Stimulated activated CD8-positive, alpha-beta memory T cell treated with anti-CD3 and anti-CD28 coated beads, Interleukin-7, amount 100 ng/mL, for 48 hours (primary cell): ENCODE measurements at regions not wholly inside any gene's neighbourhood (a gene's known extent, or its start where the extent isn't known, plus 50 kb on each side); places are given as distances from the start of the nearest gene placed in this dataset.
"Not testable (repeated sequence)": the region's sequence is repeated elsewhere in the genome, so short reads cannot be mapped to it uniquely, and the experiment has no call there.

Source experiments
- DNase-seq, 2 donors: peaks; one replicate each; pipeline ENCODE4 v3.0.0-alpha.2; 2020; ENCODE audit warnings: low read depth in 1 of 2; ENCODE audit errors: extremely low read depth in 1 of 2

DNA sequence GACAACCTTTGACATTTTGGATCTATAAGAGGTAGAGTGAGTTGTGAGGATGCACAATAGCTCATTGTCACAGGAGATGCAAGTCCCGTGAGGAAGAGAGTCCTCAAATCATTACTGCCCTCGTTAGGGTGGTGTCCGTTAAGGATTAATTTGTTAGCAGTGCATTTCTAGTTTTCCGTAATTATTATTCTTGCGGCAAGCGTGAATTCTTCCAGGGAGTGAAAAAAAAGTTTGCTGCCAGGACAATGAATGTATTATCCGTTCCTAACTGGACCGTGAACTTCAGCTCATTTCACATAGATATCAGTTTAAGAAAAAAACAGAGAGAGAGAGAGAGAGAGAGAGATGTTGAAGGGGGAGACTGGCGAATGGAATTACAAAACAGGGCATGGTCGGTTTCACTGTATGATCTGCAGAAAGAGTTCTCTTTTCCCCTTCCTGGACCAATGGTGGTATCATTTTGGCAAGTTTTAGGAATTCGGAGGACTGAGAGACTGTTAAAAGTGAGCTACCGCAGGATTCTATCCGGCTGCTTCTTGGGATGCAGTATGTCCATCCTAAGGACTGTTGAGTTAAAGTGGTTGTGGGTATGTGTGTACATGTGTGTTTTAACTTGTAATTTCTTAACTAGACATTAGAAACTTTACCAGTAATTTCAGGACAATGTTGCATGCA lies 216.0 kb upstream of the NFIA start:
- no peak for DNase-seq

DNA sequence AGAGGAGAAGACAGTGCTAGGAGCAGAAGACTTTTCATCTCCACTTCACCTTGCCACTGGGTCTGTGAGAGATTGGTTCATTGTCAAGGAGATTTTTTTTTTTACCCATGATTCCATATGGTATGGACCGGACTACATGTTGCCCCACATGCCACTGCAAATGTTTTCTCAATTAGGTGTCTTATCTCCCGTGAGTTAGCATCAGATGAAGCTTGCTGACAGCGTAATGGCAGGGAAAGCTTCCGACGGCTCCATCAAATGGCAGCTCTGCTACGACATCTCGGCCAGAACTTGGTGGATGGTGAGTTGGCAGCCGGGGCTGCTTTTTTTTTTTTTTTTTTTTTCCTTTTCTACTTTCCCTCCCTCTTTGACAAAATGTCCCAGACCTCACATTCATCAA lies 217.2 kb upstream of the NFIA start:
- DNase-seq = no peak

DNA sequence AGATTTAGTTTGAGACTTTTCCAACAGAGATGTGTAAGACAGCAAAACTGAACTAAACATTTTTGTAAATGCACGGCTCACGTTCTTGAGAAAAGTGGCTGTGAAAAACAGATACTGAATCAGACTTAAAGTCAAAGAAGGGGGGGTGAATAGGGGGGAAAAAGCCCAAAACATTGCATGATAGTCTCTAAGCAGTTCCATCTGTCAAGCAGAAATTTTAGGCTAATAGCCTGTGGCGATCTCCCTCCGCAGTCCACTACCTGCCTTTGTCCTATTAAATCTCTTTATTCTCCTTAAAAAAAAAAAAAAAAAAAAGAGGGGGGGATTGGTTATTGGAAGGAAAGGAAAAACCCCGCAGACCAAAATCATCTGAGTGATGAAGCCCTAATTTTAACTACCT lies 217.6 kb upstream of the NFIA start:
- no peak for DNase-seq

DNA sequence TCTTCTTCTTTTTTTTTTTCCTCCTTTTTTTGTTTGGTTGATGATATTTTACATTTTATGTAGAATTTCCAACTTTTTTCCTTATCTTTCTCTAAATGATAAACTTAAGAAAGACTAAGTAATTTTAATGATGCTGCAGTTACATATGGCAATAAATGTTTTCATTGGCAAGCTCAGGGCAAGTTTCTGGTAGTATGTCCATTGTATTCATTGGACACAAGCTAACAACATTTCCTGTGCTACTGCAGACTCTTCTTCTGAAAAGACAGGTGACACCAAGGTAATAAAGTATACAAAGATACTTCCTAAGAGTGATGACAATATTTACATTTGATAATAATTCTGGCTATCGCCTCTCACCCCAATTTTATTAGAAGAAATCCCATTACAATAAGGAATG lies 219.2 kb upstream of the NFIA start:
- DNase-seq = no peak

DNA sequence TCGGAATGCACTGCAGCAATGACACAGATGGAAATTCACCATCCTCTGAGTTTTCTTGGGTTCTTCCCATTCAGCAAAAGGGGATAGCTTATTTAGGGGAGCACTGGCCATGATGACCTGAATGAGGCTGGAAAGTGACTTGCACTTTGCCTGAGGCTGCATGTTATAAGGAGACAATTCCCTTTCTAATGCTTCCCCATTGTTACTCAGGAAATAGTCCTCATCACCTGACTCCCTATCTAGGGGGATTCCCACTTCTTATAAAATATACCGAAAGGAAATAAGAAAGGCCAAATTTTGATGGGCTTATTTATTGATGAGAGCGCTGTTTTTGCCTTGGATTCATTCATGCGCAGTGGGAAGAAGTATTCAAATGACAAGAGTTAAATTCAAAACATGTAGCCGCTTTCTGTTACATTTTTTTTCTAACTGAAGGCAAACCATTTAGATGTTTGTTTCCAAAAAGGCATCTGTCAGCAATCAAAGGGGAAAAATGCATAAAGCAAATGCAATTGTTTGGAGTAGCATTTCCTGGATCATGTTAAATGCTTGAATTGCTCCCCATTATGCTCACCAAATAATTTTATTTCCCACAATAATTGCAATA lies 220.3 kb upstream of the NFIA start:
- DNase-seq = no peak

DNA sequence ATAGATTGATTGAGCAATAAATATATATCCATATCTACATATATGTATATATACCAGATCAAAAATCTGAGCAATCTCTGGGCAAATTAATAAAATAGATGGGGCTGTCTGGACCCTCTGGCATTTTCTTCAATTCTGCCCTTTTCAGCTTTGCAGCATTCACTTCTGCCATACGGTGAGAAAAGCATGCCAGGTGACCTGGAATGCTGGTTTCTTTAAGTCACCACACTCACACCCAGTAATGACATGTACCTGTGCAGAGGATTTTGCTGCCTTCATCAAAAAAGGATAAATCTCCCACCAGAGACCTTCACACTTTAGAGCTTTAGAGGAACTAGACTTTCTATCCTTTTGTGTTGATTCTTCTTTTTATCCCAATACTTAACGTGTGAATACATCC lies 223.2 kb upstream of the NFIA start:
- DNase-seq = no peak

DNA sequence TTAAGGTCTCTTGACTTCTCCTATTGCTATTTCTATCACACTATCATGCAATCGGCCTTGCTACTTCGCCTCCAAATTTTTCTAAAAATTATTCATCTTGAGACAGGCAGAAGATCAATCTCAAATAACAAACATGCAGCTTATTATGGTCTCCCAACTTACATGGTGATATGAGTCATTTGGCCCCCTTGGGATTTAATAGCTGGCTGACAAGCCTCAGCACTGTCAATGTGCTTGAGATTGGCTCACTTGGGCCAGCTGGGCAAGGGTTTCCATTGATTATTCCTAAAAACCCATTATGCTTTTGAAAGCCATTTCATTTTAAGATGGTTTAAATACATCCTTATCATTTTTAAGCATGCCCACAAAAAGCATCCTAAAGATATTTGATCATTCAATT lies 224.5 kb upstream of the NFIA start:
- no peak for DNase-seq

DNA sequence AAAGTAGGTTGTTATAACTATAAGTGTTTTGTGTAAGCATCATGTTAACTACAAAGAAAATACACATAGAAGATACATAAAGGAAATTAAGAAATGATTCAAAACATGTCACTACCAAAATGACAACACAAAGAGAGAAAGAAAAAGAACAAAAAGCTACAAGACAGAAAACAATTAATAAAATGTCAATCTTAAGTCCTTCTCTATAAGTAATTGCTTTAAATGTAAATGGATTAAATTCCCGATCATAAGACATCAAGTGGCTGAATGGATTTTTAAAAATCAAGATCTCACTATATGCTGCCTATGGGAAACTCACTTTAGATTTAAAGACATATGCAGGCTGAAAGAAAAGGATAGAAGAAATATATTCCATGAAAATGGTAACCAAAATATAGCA lies 232.3 kb upstream of the NFIA start:
- no peak for DNase-seq

DNA sequence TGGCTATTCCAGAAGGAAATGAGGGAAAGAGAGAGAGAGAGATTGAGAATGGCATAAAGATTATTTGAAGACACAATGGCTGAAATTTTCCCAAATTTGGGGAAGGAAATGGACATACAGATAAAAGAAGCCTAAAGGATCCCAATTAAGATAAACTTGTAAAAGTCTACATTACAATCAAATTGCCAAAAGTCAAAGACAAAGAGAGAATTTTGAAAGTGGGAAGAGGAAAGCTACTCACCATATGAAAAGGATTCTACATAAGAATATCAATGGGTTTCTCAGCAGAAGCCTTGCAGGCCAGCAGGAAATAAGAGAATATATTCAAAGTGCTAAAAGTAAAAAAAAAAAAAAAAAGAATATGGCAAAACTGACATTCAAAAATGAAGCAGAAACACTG lies 233.0 kb upstream of the NFIA start:
- no peak for DNase-seq

DNA sequence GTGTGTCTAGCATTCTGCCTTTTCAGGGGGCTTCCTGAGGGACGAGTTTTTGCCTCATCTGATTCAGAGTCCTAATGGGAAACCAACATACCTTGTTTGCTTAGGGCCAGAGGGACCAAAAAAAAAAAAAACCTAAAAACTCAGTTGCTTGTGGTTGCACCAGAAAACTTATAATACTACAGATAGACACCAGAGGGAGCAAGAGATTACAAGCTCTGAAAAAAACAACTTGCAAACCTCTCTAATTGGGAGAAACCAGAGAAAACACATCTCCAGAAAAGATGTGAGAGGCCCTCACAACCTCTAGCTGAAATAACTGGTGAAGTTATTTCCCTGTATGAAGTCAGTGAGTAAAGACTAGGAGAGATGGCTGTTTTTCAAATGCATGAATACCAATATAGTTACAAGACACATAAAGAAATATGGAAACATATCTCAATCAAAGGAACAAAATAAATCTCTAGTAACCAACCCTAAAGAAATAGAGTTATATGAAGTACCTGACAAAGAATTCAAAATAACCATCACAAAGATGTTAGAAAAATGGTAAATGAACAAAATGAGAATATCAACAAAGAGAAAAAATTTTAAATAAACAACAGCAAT lies 233.7 kb upstream of the NFIA start:
- DNase-seq = no peak

DNA sequence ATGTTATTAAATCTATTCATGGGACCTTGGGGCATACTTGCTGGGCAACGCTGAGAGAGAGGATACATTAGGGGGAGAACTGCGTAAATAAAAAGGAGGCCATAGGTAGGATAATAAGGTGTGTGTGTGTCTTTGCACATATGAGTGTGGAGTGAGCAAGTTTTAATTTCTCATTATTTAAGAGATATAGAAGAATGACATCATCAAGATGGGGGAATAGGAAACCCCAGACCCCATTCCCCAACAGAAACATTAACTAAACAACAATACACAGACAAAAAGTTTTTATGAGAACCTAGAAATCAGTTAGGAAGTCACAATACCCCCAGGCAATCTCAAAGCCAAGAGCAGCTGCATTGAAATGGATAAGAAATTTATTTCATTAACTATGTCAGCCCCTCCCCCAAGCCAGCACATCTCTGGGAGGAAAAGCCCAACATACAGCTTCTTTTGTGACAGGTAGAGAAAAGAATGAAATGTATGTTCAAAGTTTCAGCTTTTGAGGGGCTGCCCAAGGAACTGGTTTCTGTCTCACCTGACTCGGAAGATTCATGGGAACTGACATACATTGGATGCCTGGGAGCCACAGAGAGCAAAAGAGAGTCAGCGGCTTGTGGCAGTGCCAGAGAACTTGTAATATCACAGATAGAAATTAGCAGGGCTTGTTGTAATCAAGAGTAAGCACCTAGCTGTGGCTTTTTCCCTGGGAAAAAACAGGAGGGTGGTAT lies 234.3 kb upstream of the NFIA start:
- DNase-seq = no peak

DNA sequence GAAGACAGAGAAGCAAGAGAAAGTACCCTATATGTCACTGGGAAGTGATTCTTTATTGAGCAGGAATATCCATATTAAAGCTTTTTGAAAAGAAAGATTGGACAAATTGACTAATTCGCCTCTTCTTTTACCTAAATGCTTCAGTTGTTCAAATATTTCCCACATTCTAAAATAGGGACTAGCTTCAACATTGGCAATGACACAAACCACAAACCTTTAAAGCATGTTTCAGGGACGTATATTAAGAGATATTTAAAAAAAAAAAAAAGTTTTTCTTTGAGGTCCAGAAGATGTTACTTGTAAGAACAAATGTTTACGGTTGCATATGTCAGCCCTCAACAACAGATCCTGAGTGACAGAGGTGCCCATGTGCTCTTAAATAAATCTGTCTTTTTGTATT lies 235.0 kb upstream of the NFIA start:
- no peak for DNase-seq

DNA sequence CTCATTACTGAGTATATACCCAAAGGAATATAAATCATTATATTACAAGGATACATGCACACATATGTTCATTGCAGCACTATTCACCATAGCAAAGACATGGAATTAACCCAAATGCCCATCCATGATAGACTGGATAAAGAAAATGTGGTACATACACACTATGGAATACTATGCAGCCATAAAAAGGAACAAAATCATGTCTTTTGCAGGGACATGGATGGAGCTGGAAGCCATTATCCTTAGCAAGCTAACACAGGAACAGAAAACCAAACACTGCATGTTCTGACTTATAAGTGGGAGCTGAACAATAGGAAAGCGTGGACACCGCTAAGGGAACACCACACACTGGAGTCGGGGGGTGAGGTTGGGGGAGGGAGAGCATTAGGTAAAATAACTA lies 236.7 kb upstream of the NFIA start:
- DNase-seq = not testable (repeated sequence)

DNA sequence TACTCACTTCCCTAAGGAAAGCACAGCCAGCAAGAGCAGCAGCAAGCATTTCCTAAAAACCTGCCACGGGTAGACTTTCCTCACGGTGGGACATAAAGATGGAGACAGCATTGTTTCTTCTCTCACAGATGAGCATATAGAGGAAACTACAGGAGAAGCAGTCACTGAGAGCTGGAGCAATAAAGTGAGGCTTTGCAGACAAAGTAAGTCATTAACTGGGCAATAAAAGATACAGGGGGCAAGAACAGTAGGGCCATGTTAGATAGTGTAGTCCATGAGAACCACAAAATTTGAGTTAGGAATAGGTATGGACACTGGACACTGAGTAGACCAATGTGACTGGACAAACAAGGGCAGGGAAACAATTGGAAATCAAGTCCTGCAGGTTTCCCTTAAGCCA lies 240.1 kb upstream of the NFIA start:
- no peak for DNase-seq

DNA sequence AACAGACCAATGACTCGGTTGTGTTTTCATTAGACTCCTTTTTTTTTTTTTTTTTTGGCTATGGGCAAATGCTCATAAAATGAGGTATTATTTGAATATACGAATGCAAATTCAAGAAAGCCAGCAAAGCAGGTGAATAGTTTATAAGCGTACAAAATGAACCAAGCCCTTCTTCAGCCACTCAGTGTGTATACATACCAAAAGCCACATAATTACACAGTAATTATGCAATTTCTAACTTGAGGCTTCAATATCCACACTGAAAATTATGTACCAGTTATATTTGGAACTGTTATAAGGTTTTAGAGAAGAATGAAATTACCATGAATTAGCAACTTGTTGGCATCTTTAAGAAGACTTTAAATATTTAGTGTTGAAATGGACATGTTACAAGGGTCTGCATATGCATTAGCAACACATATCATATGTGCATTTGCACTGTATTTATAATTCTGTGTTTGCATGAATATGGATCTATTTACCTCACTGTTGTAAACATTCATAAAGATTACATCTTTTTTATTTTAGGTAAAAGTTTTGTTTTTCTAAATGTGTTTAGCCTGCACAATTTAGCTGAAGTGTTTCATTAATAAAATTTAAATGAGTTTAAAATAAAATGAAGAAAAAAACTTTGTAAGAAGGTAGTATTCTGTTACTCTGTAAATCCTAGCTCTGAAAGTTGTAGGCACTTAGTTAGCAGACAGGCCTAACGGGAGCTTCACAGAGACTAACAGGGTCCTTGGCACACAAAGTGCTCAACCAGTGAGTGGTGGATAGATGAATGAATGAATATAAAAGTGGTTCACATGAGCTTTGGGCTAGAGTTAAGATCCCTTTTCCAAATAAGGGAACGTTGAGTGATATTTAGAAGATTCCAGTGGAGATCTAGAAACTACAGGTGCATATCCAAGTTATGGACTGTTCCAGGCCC lies 241.0 kb upstream of the NFIA start:
- DNase-seq = no peak

DNA sequence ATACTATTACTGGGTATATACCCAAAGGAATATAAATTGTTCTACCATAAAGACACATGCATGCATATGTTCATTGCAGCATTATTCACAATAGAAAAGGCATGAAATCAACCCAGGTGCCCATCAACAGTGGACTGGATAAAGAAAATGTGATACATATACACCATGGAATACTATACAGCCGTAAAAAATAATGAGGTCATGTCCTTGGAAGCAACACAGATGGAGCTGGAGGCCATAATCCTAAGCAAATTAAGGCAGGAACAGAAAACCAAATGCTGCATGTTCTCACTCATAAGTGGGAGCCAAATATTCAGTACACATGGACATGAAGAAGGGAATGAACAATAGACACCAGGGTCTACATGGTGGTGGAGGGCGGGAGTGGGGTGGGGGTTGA lies 241.9 kb upstream of the NFIA start:
- DNase-seq = not testable (repeated sequence)

DNA sequence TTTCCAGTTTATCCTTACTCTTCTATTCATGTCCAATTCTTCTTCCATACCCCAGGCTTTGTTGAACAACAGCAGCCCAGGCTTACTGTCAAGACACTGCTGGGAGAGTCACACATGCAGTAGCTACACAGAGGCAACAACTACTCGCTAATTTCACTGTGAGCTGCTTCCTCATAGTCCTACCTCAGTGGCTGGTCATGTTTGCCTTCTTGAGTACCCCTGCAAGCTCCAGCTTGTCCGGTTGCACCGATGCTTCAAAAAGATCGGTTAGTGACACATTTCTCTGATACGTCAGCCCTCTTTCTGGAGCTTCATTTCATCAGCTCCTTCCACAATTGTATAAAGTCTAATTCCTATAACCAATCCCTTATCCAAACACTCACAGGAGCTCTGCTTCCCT lies 246.7 kb upstream of the NFIA start:
- no peak for DNase-seq

DNA sequence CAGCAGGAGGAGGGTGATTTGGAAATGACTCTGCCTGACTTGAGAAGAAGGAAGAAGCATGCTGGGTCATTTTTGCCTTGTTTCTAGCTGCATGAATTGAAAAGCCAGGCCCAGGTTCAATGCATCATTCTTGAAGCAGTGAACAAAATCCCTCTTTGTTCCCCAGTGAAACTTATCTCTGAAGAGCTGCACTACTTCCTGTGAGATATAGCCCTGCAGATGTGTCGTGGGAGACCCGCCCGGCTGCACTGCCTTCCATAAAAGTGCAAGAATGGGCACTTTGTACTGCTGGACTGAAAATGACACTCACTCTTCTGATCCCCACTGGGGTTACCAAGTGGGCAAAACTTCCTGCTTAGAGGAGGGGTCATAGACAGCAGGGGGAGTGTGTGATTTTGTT lies 249.2 kb upstream of the NFIA start:
- no peak for DNase-seq

DNA sequence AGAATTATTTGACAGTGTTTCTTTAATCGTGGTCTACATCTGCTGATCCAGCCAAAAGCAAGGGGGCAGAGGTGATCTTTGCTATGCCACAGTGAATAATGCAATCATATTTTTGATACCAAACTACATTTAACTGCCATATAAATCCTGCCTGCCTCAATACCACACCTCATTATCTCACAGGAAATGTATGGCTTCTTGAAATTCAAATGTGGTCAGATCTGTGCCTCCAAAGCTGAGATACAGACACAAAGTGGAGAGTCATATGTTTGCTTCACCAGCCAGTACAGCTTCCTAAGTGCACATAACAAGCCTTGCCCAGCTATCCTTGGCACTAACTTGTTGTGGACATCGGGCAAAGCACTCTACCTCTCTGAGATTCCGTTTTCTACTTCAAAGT lies 250.0 kb upstream of the NFIA start:
- DNase-seq = no peak

DNA sequence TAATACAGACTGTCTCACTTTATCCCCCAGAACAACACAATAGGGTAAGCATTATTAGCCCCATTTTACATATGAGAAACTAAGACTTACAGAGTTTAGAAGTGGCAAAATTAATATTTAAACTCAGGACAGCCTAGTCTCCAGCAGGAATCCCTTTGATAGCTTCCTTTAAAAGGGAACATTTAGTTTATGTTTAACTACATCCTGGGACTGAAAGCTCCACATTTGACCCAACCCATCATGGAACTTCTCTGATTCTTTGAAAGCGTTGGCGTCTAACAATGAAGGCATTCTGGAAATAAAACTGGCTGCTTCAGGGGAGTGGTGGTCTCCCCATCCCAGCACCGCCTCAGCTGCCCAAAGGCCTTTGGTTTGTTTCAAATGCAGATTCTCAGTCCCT lies 250.6 kb upstream of the NFIA start:
- DNase-seq = no peak

DNA sequence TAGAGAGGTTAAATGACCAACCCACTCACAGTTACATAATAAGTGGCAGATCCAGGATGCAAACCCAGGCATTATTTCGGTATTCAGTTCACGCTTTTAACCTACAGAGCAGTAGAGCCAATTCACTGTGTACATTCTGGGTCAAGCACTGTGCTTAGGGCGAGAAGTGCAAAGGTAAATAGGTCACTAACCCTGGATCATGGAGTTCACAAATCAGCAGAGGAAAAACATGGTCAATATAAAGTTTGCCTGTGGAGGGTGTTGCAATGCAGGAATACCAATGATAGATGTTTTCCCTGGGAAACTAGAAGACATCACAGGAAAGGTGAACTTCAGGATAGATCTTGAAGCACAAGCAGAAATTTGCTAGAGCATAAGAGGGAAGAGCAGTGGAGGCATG lies 253.4 kb upstream of the NFIA start:
- DNase-seq = no peak
